Urinary bladder (tissue), 3 donors: ENCODE measurements at regions not wholly inside any gene's neighbourhood (a gene's known extent, or its start where the extent isn't known, plus 50 kb on each side); places are given as distances from the start of the nearest gene placed in this dataset.

Experiments used
- DNase-seq: peaks from one replicate; pipeline ENCODE4 v3.0.0-alpha.2; 2015; ENCODE audit errors: extremely low spot score
- H3K27ac ChIP-seq: one replicate; pipeline ENCODE4 v1.5.1; 2013; ENCODE audit warnings: low read depth, mild to moderate bottlenecking, moderate library complexity
- H3K36me3 ChIP-seq: one replicate; pipeline ENCODE4 v1.6.1; 2013; ENCODE audit warnings: mild to moderate bottlenecking, moderate library complexity; ENCODE audit not compliant: insufficient read depth
- H3K4me1 ChIP-seq: one replicate; pipeline ENCODE4 v1.6.1; 2013; ENCODE audit warnings: mild to moderate bottlenecking, moderate library complexity; ENCODE audit not compliant: insufficient read depth
- H3K4me3 ChIP-seq: one replicate; pipeline ENCODE4 v1.5.1; 2013; ENCODE audit warnings: low read depth, low read length
- WGBS: extraction: QIAGEN DNeasy Blood & Tissue Kit; methylation state at CpG from one replicate; pipeline ENCODE4 v1.1.7; 2013; 5-methylcytosine and 5-hydroxymethylcytosine counted together
- donor health status: healthy with polysubstance abuse.
- donor health status: healthy.

DNA sequence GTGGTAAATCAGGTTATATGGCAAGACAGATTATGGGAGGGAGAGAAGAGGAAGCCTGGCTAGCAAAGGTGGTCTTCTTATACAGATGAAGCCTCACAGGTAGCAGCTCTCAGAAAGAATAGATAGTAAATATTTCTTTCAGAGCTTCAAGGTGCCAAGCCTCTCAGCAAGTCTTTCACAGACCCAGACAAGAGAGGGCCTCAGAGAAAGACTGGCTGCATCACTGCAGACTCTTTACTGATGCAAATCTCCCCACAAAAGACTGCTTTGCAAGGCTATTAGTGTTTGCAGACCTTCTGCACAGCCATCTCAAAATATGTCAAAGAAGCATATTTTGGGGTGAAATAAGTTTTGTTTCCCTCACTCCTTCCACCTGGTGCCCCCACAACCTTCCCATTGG lies 372.4 kb upstream of the RND3 start:
- Histone ChIP-seq H3K36me3 (no peaks in the 10 kb centered on the region), H3K27ac (no peak overlapping the region), H3K4me3 (no peak overlapping the region), H3K4me1 (no peaks in the 10 kb centered on the region)
- no peak for DNase-seq

- no peaks in the 10 kb centered on the region for H3K36me3 ChIP-seq
- H3K27ac ChIP-seq = no peak overlapping the region
- no peak overlapping the region for H3K4me3 ChIP-seq
- DNase-seq = no peak
- H3K4me1 ChIP-seq = no peaks in the 10 kb centered on the region
- WGBS = 88% methylated on average over 1 of the region's 1 CpG
These were observed 371.7 kb upstream of the RND3 start for GRCh38 chr2:150859162-150859561.

GRCh38 chr2:150858382-150858781 lies 370.9 kb upstream of the RND3 start:
- Histone ChIP-seq H3K4me1 (no peaks in the 10 kb centered on the region), H3K36me3 (no peaks in the 10 kb centered on the region), H3K4me3 (no peak overlapping the region), H3K27ac (no peak overlapping the region)
- DNase-seq = no peak
- 93% methylated on average over 5 of the region's 5 CpGs for WGBS

- Histone ChIP-seq H3K36me3 (no peaks in the 10 kb centered on the region), H3K27ac (no peak overlapping the region), H3K4me3 (no peak overlapping the region), H3K4me1 (no peaks in the 10 kb centered on the region)
- no peak for DNase-seq
- 66% methylated on average over 1 of the region's 1 CpG for WGBS
These were observed 369.3 kb upstream of the RND3 start for GRCh38 chr2:150856596-150857281.

- 69% methylated on average over 2 of the region's 2 CpGs for WGBS
- DNase-seq = no peak
- Histone ChIP-seq H3K36me3 (no peaks in the 10 kb centered on the region), H3K27ac (no peak overlapping the region), H3K4me3 (no peak overlapping the region), H3K4me1 (no peaks in the 10 kb centered on the region)
These were observed 365.8 kb upstream of the RND3 start for GRCh38 chr2:150853263-150853662.

DNA sequence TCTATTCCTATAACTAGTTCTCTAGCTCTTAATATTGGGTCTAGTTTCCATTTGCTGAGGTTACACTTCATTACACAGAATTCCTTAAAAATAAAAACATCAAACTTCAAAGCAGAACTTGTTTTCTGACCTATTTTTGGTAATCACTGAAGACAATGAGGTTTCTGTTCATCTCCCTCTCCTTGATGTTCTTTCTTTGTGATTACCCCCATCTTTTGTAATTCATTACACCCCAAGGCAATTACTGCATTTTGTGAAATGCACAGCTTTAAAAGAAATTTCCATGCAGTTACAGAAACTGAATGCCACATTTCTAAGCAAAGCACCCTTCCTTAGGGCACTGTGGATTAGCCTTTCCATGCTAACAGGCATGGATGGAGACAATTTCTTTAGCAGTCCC lies 363.2 kb upstream of the RND3 start:
- Histone ChIP-seq H3K27ac (no peak overlapping the region), H3K36me3 (no peaks in the 10 kb centered on the region), H3K4me3 (no peak overlapping the region), H3K4me1 (no peaks in the 10 kb centered on the region)
- DNase-seq = no peak

- no peak for DNase-seq
- no peak overlapping the region for H3K27ac ChIP-seq
- no peaks in the 10 kb centered on the region for H3K4me1 ChIP-seq
- H3K4me3 ChIP-seq = no peak overlapping the region
- WGBS = 44% methylated on average over 3 of the region's 3 CpGs
- no peaks in the 10 kb centered on the region for H3K36me3 ChIP-seq
These were observed 360.1 kb upstream of the RND3 start for GRCh38 chr2:150847578-150847977.

GRCh38 chr2:150846691-150847090 lies 359.2 kb upstream of the RND3 start:
- H3K27ac ChIP-seq = no peak overlapping the region
- no peaks in the 10 kb centered on the region for H3K4me1 ChIP-seq
- no peaks in the 10 kb centered on the region for H3K36me3 ChIP-seq
- DNase-seq = no peak
- H3K4me3 ChIP-seq = no peak overlapping the region
- 60% methylated on average over 1 of the region's 1 CpG for WGBS

GRCh38 chr2:150832686-150833085 lies 345.2 kb upstream of the RND3 start:
- Histone ChIP-seq H3K4me3 (no peak overlapping the region), H3K27ac (no peak overlapping the region), H3K4me1 (no peaks in the 10 kb centered on the region), H3K36me3 (no peaks in the 10 kb centered on the region)
- no peak for DNase-seq
- WGBS = 69% methylated on average over 2 of the region's 2 CpGs

DNA sequence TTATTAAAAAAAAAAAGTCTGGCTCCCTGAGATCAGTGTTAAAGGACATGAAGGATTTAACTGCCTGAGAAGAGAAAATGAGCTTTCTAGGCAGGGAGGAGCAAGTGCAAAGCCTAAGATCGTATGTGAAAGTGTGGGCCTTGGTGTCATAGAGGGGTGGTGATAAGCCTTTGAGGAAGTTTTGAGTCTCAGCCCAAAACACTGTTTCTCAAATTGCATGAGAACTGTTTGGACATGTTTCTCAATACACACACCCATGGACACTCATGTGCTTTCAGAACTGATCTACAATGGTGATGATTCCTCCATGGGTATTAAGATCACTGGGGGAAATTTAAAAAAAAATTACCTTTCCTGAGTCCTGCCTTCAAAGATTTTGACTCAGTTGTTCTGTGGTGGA lies 336.7 kb upstream of the RND3 start:
- no peaks in the 10 kb centered on the region for H3K36me3 ChIP-seq
- no peak for DNase-seq
- H3K4me1 ChIP-seq = no peaks in the 10 kb centered on the region
- H3K27ac ChIP-seq = no peak overlapping the region
- no peak overlapping the region for H3K4me3 ChIP-seq
- 0% methylated on average over 1 of the region's 1 CpG for WGBS

DNA sequence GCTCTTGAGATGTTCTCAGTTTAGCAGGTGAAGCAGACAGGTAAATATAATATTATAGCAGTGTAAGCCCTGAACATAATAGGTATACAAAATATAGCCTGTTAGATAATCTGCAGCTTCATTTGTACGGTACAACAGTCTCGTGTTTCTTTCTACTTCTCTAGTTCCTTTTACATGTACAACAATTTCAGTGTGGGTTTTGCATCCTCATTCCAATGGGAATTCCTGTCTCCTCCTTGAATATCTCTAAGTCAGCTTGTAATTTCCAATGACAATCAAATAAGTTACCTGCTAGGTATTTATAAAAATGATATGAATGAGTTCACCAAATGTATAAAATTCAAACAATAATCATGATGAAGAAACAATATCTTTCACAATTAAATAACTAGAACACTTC lies 330.0 kb upstream of the RND3 start:
- no peak for DNase-seq
- 96% methylated on average over 2 of the region's 2 CpGs for WGBS
- H3K36me3 ChIP-seq = no peaks in the 10 kb centered on the region
- no peak overlapping the region for H3K4me3 ChIP-seq
- H3K4me1 ChIP-seq = no peaks in the 10 kb centered on the region
- no peak overlapping the region for H3K27ac ChIP-seq

- no peak for DNase-seq
- H3K4me1 ChIP-seq = no peaks in the 10 kb centered on the region
- no peak overlapping the region for H3K27ac ChIP-seq
- H3K36me3 ChIP-seq = no peaks in the 10 kb centered on the region
- no peak overlapping the region for H3K4me3 ChIP-seq
- 42% methylated on average over 1 of the region's 1 CpG for WGBS
These were observed 325.3 kb upstream of the RND3 start for GRCh38 chr2:150812664-150813367.

DNA sequence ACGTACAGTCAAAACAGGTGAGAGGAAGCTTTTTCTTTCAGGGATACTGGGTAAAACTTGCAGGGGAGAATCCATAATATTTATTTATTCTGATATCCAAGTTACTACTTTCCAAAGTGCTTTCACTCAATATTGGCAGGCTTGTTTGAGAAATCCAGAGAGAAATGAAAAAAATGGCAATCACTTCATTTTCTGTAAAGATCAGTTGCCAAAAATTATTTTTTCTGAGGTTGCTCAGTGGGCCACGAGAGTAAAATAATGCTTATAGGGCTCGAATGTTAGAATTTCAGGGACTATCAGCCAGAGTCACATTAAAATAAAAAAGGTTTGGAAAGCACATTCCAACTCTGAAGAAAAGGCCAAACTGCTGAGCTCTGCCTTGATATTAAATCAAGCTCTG lies 324.6 kb upstream of the RND3 start:
- H3K36me3 ChIP-seq = no peaks in the 10 kb centered on the region
- DNase-seq = no peak
- H3K4me1 ChIP-seq = no peaks in the 10 kb centered on the region
- H3K4me3 ChIP-seq = no peak overlapping the region
- no peak overlapping the region for H3K27ac ChIP-seq
- 72% methylated on average over 3 of the region's 3 CpGs for WGBS

DNA sequence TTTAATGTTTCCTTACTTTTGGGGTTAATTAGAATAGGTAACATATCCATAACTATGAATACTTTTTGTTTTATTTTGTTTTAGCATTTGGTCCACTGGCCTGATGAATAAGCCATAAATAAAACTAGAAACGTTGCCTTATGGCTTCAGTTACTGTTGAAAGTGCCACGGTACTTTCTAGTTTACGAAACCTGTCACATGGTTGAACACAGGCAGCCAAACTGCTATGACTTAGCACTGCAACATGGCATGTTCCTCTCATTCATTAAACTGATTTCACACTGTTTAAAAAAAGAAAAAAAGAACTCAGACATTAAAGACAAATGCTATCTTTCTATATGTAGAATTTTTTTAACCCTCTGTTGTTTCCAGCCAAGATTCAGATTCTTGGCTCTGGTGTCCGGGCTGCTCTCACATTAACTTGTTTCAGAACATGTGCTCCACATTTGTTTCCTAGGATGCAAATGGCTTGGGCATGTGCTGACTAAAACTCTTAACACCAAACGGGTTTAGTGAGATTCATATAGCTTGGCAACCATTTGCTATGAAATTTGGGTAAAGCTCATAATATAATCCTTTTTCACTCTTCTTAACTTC lies 323.9 kb upstream of the RND3 start:
- no peak for DNase-seq
- Histone ChIP-seq H3K4me1 (no peaks in the 10 kb centered on the region), H3K27ac (no peak overlapping the region), H3K4me3 (no peak overlapping the region), H3K36me3 (no peaks in the 10 kb centered on the region)
- WGBS = 41% methylated on average over 5 of the region's 5 CpGs
